CD14-positive monocyte (primary cell): ENCODE measurements at regions not wholly inside any gene's neighbourhood (a gene's known extent, or its start where the extent isn't known, plus 50 kb on each side); places are given as distances from the start of the nearest gene placed in this dataset.

ENCODE experiments used
- DNase-seq, 3 donors: peaks; one replicate each; pipeline ENCODE4 v3.0.0-alpha.2; 2011 to 2022
- H2AFZ ChIP-seq: 2 replicates; pipeline ENCODE4 v1.6.0; 2012; ENCODE audit warnings: mild to moderate bottlenecking, low read depth, low read length, inconsistent platforms; ENCODE audit not compliant: insufficient read depth, poor library complexity, severe bottlenecking
- H3K27ac ChIP-seq, 2 donors: 1 replicate in 1 of 2; 2 replicates in 1 of 2; pipeline ENCODE4 v1.5.1; 2012 to 2013; ENCODE audit warnings: low read length in 2 of 2, control low read depth in 1 of 2, inconsistent platforms in 1 of 2, low read depth in 1 of 2, mild to moderate bottlenecking in 1 of 2
- H3K27me3 ChIP-seq, 2 donors: one replicate each; pipeline versions ENCODE4 v1.6.0 to v1.6.1; 2011 to 2013; ENCODE audit warnings: low read length in 2 of 2; ENCODE audit not compliant: control insufficient read depth in 2 of 2, insufficient read depth in 2 of 2
- H3K36me3 ChIP-seq, 2 donors: replicated peaks in 1 of 2; 1 replicate in 1 of 2; 2 replicates in 1 of 2; pipeline versions ENCODE4 v1.5.1 to v1.6.1; 2012 to 2013; ENCODE audit warnings: low read length in 2 of 2, control low read depth in 1 of 2, inconsistent platforms in 1 of 2, mild to moderate bottlenecking in 1 of 2; ENCODE audit not compliant: insufficient read depth in 2 of 2, control insufficient read depth in 1 of 2
- H3K4me1 ChIP-seq, 2 donors: 1 replicate in 1 of 2; 2 replicates in 1 of 2; pipeline versions ENCODE4 v1.5.1 to v1.6.1; 2012 to 2013; ENCODE audit warnings: low read length in 2 of 2, control low read depth in 1 of 2, inconsistent platforms in 1 of 2, mild to moderate bottlenecking in 1 of 2, moderate library complexity in 1 of 2; ENCODE audit not compliant: insufficient read depth in 2 of 2, control insufficient read depth in 1 of 2
- H3K4me2 ChIP-seq: replicated peaks from 2 replicates; pipeline ENCODE3; 2012; ENCODE audit warnings: low read length, moderate library complexity, mild to moderate bottlenecking; ENCODE audit not compliant: poor library complexity, severe bottlenecking; ENCODE audit errors: extremely low read depth
- H3K4me3 ChIP-seq, 3 experiments: fragments of 200-600 bp in 1 of 3; sonication (generic) in 1 of 3; replicated peaks in 1 of 3; 1 replicate in 2 of 3; 2 replicates in 1 of 3; pipeline ENCODE4 v1.5.1; 2011 to 2013; ENCODE audit warnings: low read length in 3 of 3, mild to moderate bottlenecking in 3 of 3, control low read depth in 2 of 3, low read depth in 2 of 3, inconsistent platforms in 1 of 3, moderate library complexity in 1 of 3
- H3K79me2 ChIP-seq: 2 replicates; pipeline ENCODE4 v1.6.0; 2012; ENCODE audit warnings: mild to moderate bottlenecking, control low read depth, inconsistent platforms, low read length, moderate library complexity; ENCODE audit not compliant: insufficient read depth
- H3K9ac ChIP-seq: 2 replicates; pipeline ENCODE4 v1.6.0; 2017; ENCODE audit warnings: low read length, mild to moderate bottlenecking; ENCODE audit not compliant: insufficient read depth, poor library complexity, severe bottlenecking
- H3K9me3 ChIP-seq, 2 donors: replicated peaks in 1 of 2; 1 replicate in 1 of 2; 2 replicates in 1 of 2; pipeline versions ENCODE4 v1.5.1 to v1.6.1; 2012 to 2013; ENCODE audit warnings: low read length in 2 of 2, control low read depth in 1 of 2; ENCODE audit not compliant: control insufficient read depth in 1 of 2, insufficient read depth in 1 of 2
- H4K20me1 ChIP-seq: 2 replicates; pipeline ENCODE4 v1.6.0; 2012; ENCODE audit warnings: mild to moderate bottlenecking, low read length, control low read depth, moderate library complexity; ENCODE audit not compliant: insufficient read depth
- H3K27ac Mint-ChIP-seq, 7 donors: one replicate each; pipeline ENCODE4 v1.8.0; 2020; ENCODE audit warnings: mild to moderate bottlenecking in 7 of 7, mixed read lengths in 7 of 7, moderate library complexity in 6 of 7, inconsistent platforms in 2 of 7
- H3K27me3 Mint-ChIP-seq, 3 donors: one replicate each; pipeline ENCODE4 v1.8.0; 2021 to 2022; ENCODE audit warnings: low read depth in 3 of 3, mild to moderate bottlenecking in 3 of 3, mixed read lengths in 3 of 3, moderate library complexity in 3 of 3, inconsistent platforms in 1 of 3
- H3K36me3 Mint-ChIP-seq, 2 donors: one replicate each; pipeline ENCODE4 v1.8.0; 2020; ENCODE audit warnings: mixed read lengths in 2 of 2, inconsistent platforms in 1 of 2, mild to moderate bottlenecking in 1 of 2
- H3K4me1 Mint-ChIP-seq: one replicate; pipeline ENCODE4 v1.8.0; 2020; ENCODE audit warnings: mild to moderate bottlenecking, mixed read lengths
- H3K4me3 Mint-ChIP-seq, 2 donors: one replicate each; pipeline ENCODE4 v1.8.0; 2020; ENCODE audit warnings: mild to moderate bottlenecking in 2 of 2, mixed read lengths in 2 of 2, moderate library complexity in 1 of 2
- H3K9me3 Mint-ChIP-seq, 7 donors: one replicate each; pipeline ENCODE4 v1.8.0; 2020 to 2022; ENCODE audit warnings: mixed read lengths in 7 of 7, mild to moderate bottlenecking in 6 of 7, moderate library complexity in 6 of 7, inconsistent platforms in 2 of 7
- WGBS: methylation state at CpG from one replicate; pipeline ENCODE4 v1.1.5; 2013; ENCODE audit warnings: missing lambda C conversion rate; ENCODE audit not compliant: insufficient coverage; 5-methylcytosine and 5-hydroxymethylcytosine counted together
- intact Hi-C, 2 donors: fragments of 100-400 bp; cut with micrococcal nuclease; formaldehyde crosslinking; loops; one replicate each; pipeline versions ENCODE4 v1.15.0 to v1.15.1; 2023
- TF ChIP-seq, protein P1 (sequence below): fragments of 200-600 bp; IDR thresholded peaks from one replicate; pipeline ENCODE4 v1.8.0; 2022; ENCODE audit warnings: antibody characterized with exemption, mild to moderate bottlenecking

DNA sequence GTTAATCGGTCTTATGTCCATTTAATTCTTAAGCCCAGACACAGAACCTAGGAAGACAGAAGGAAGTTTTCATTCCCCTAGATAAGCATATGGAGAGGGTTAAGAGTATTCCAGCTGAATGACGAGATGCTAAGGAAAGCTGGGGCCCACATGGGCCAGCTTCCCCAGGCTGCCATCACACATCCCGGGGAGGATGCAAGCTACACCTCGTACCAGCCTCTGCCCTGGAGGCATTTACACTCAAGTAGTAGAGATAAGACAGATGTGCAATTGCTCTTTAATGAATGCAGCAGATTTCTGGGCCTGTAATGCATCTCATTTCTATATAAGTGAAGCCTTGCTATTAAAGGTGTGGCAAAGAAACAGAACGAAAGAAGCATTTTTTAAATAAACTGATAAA is 144.5 kb downstream of the MEX3B start:
- no peak for DNase-seq

DNA sequence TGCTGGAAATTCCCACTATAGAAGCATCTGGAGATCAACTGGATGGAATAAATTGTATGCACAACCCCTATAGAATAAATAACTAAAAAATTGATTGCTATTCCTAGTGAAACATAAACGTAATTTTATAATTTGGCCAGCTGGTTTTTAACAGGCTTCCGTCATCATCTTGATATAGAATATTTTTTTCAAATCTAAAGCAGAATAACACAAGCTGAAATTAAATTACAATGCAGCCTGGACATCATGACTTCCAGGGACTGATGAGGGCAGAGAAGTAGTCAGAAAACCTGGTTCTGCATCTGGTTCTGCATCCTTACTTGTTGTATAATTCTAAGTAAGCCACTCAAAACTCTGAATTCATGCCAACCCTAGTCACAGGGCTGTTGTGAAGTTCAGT is 146.1 kb downstream of the MEX3B start:
- Mint-ChIP-seq H3K27ac (no peak overlapping the region), H3K4me1 (no peaks in the 10 kb centered on the region), H3K4me3 (no peak overlapping the region), H3K27me3 (no peaks in the 10 kb centered on the region), H3K9me3 (peaks cover 0 to 3% (median 0%) of the 10 kb centered on the region in 7 donors), H3K36me3 (no peaks in the 10 kb centered on the region)
- intact Hi-C loops: no loop called here
- TF ChIP-seq, protein P1, sequence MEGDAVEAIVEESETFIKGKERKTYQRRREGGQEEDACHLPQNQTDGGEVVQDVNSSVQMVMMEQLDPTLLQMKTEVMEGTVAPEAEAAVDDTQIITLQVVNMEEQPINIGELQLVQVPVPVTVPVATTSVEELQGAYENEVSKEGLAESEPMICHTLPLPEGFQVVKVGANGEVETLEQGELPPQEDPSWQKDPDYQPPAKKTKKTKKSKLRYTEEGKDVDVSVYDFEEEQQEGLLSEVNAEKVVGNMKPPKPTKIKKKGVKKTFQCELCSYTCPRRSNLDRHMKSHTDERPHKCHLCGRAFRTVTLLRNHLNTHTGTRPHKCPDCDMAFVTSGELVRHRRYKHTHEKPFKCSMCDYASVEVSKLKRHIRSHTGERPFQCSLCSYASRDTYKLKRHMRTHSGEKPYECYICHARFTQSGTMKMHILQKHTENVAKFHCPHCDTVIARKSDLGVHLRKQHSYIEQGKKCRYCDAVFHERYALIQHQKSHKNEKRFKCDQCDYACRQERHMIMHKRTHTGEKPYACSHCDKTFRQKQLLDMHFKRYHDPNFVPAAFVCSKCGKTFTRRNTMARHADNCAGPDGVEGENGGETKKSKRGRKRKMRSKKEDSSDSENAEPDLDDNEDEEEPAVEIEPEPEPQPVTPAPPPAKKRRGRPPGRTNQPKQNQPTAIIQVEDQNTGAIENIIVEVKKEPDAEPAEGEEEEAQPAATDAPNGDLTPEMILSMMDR: no peak
- H3K36me3 ChIP-seq: no peaks in the 10 kb centered on the region
- no peak overlapping the region for H3K9ac ChIP-seq
- H3K27me3 ChIP-seq: no peaks in the 10 kb centered on the region
- H2AFZ ChIP-seq: no peak overlapping the region
- no CpG with 5 or more reads among the region's 2 CpGs for WGBS
- no peaks in the 10 kb centered on the region for H3K9me3 ChIP-seq
- no peaks in the 10 kb centered on the region for H3K79me2 ChIP-seq
- no peak for DNase-seq
- no peaks in the 10 kb centered on the region for H4K20me1 ChIP-seq
- H3K4me2 ChIP-seq: no peak overlapping the region
- no peaks in the 10 kb centered on the region for H3K4me1 ChIP-seq
- H3K27ac ChIP-seq: no peak overlapping the region
- H3K4me3 ChIP-seq: no peak overlapping the region

More for the DNA sequence above, 144.5 kb downstream of the MEX3B start:
- Histone ChIP-seq H4K20me1 (no peaks in the 10 kb centered on the region), H3K4me1 (no peaks in the 10 kb centered on the region), H3K27me3 (no peaks in the 10 kb centered on the region), H3K4me3 (no peak overlapping the region), H2AFZ (no peak overlapping the region), H3K27ac (no peak overlapping the region), H3K9me3 (no peaks in the 10 kb centered on the region), H3K36me3 (no peaks in the 10 kb centered on the region), H3K79me2 (no peaks in the 10 kb centered on the region), H3K9ac (no peak overlapping the region), H3K4me2 (no peak overlapping the region)
- Mint-ChIP-seq H3K27ac (no peak overlapping the region), H3K4me3 (no peak overlapping the region), H3K36me3 (no peaks in the 10 kb centered on the region), H3K9me3 (peaks cover 0 to 3% (median 0%) of the 10 kb centered on the region in 7 donors), H3K4me1 (no peaks in the 10 kb centered on the region), H3K27me3 (no peaks in the 10 kb centered on the region)
- intact Hi-C loops: no loop called here
- 100% methylated on average over 1 of the region's 5 CpGs for WGBS
- TF ChIP-seq, protein P1: no peak
